ENCODE measurements at regions not wholly inside any gene's neighbourhood (a gene's known extent, or its start where the extent isn't known, plus 50 kb on each side); places are given as distances from the start of the nearest gene placed in this dataset.

GRCh38 chr20:1718604-1719384 is 61.2 kb upstream of the SIRPG start:
- DNase-seq, result no peak
- intact Hi-C loops (cut with DNase I), result no loop called here
- no peaks in the 10 kb centered on the region for H3K27me3 ChIP-seq

GRCh38 chr20:1712634-1713624 is 55.4 kb upstream of the SIRPG start:
- TF ChIP-seq CTCF (IDR thresholded peaks at IDR 0.05) (no peak), POLR2A (IDR thresholded peaks at IDR 0.05) (no peak)
- no peak for DNase-seq
- Histone ChIP-seq H3K36me3 (no peaks in the 10 kb centered on the region), H3K4me3 (replicated peaks in 1 of 3) (no peak overlapping the region), H3K27ac (no peak overlapping the region), H3K4me1 (no peaks in the 10 kb centered on the region), H3K9me3 (no peaks in the 10 kb centered on the region), H3K27me3 (no peaks in the 10 kb centered on the region)
- 90 to 92% methylated on average over 4 of the region's 4 CpGs for WGBS, 2 donors
- intact Hi-C loops (cut with DNase I), result no loop called here

More at GRCh38 chr20:1718604-1719384, 61.2 kb upstream of the SIRPG start:
- H3K27ac ChIP-seq, result no peak overlapping the region
- 75 to 80% methylated on average over 8 of the region's 8 CpGs for WGBS, 2 donors
- H3K4me1 ChIP-seq, result no peaks in the 10 kb centered on the region
- TF ChIP-seq POLR2A (IDR thresholded peaks at IDR 0.05), result no peak
- TF ChIP-seq CTCF (IDR thresholded peaks at IDR 0.05), result no peak
- H3K4me3 ChIP-seq (replicated peaks in 1 of 3), result no peak overlapping the region
- no peaks in the 10 kb centered on the region for H3K36me3 ChIP-seq
- H3K9me3 ChIP-seq, result no peaks in the 10 kb centered on the region

- Histone ChIP-seq H3K4me3 (replicated peaks in 1 of 3) (no peak overlapping the region), H3K27me3 (no peaks in the 10 kb centered on the region), H3K9me3 (no peaks in the 10 kb centered on the region), H3K27ac (no peak overlapping the region), H3K4me1 (no peaks in the 10 kb centered on the region), H3K36me3 (no peaks in the 10 kb centered on the region)
- TF ChIP-seq CTCF (IDR thresholded peaks at IDR 0.05) (no peak), POLR2A (IDR thresholded peaks at IDR 0.05) (no peak)
- DNase-seq, result no peak
- 78 to 83% methylated on average over 12 to 13 of the region's 14 CpGs for WGBS, 2 donors
- intact Hi-C loops (cut with DNase I), result no loop called here
Measured at GRCh38 chr20:1711826-1712601, 54.4 kb upstream of the SIRPG start.

- Histone ChIP-seq H3K9me3 (no peaks in the 10 kb centered on the region), H3K4me1 (no peaks in the 10 kb centered on the region), H3K36me3 (no peaks in the 10 kb centered on the region), H3K27me3 (no peaks in the 10 kb centered on the region), H3K27ac (no peak overlapping the region), H3K4me3 (replicated peaks in 1 of 3) (no peak overlapping the region)
- 89 to 90% methylated on average over 11 of the region's 11 CpGs for WGBS, 2 donors
- DNase-seq, result no peak
- intact Hi-C loops (cut with DNase I), result no loop called here
- TF ChIP-seq POLR2A (IDR thresholded peaks at IDR 0.05), result no peak
- TF ChIP-seq CTCF (IDR thresholded peaks at IDR 0.05), result no peak
Measured at GRCh38 chr20:1711266-1711665, 53.7 kb upstream of the SIRPG start.
